GM12878 (cell line): ENCODE measurements at regions not wholly inside any gene's neighbourhood (a gene's known extent, or its start where the extent isn't known, plus 50 kb on each side); places are given as distances from the start of the nearest gene placed in this dataset.

Experiments used
- ATAC-seq: fragments of 200-7000 bp; cut with Tn5 transposase; 3 replicates; pipeline ENCODE4 v1.9.1; 2020; ENCODE audit warnings: mild to moderate bottlenecking, moderate library complexity
- BruUV-seq: library from RNA; stranded (reverse); fragments of 400-500 nt; replicated peaks from 2 replicates; lab custom pipeline; 2021; lab: Mats Ljungman, UMichigan
- CTCF ChIA-PET: fragments of 300-600 bp; sonication (Branson Sonifier 250); formaldehyde crosslinking; extraction: SDS; loops from one replicate; lab custom pipeline; 2021; ENCODE audit warnings: inconsistent platforms; lab: Yijun Ruan, JAX
- POLR2A ChIA-PET: fragments of 350-600 bp; formaldehyde crosslinking; extraction: SDS; loops from one replicate; lab custom pipeline; 2021; ENCODE audit warnings: inconsistent platforms; lab: Charles Lee
- RAD21 ChIA-PET: fragments of 300-600 bp; sonication (Branson Sonifier 250); formaldehyde crosslinking; loops from one replicate; lab custom pipeline; 2023; ENCODE audit warnings: antibody characterized with exemption; ENCODE audit not compliant: unreplicated experiment; lab: Charles Lee
- SMC1A ChIA-PET: fragments of 300-600 bp; sonication (Branson Sonifier 250); formaldehyde crosslinking; loops from one replicate; lab custom pipeline; 2023; ENCODE audit not compliant: unreplicated experiment, uncharacterized antibody; lab: Charles Lee
- DNase-seq: peaks from one replicate; pipeline ENCODE4 v3.0.0-alpha.2; 2011; ENCODE audit warnings: low read depth, low spot score
- FAIRE-seq: peaks from 3 replicates; lab custom pipeline; 2011; peaks lifted over from hg19 to GRCh38; lab: Jason Lieb, UNC
- H2AFZ ChIP-seq: 2 replicates; pipeline ENCODE4 v1.6.0; 2011; ENCODE audit warnings: low read depth, low read length, control low read depth; ENCODE audit not compliant: control insufficient read depth
- H3K27ac ChIP-seq: 2 replicates; pipeline ENCODE4 v1.5.1; 2011; ENCODE audit warnings: control low read depth; ENCODE audit not compliant: control insufficient read depth, insufficient read depth
- H3K27me3 ChIP-seq, 2 experiments: replicated peaks in 1 of 2; 2 replicates each; pipeline versions ENCODE4 v1.6.0 to v1.6.1; 2011; ENCODE audit warnings: low read length in 1 of 2; ENCODE audit not compliant: control insufficient read depth in 2 of 2, insufficient read depth in 2 of 2
- H3K36me3 ChIP-seq, 2 experiments: 2 replicates each; pipeline ENCODE4 v1.5.1; 2011; ENCODE audit warnings: low read length in 1 of 2; ENCODE audit not compliant: control insufficient read depth in 2 of 2, insufficient read depth in 2 of 2
- H3K4me1 ChIP-seq: 2 replicates; pipeline ENCODE4 v1.6.1; 2011; ENCODE audit warnings: mild to moderate bottlenecking, low read length, moderate library complexity, mixed read lengths; ENCODE audit not compliant: control insufficient read depth, insufficient read depth
- H3K4me2 ChIP-seq: 2 replicates; pipeline ENCODE4 v1.6.0; 2011; ENCODE audit warnings: control low read depth; ENCODE audit not compliant: control insufficient read depth, insufficient read depth
- H3K4me3 ChIP-seq: fragments of 200-600 bp; sonication (generic); 2 replicates; pipeline ENCODE4 v1.5.1; 2016
- H3K79me2 ChIP-seq: 2 replicates; pipeline ENCODE4 v1.6.0; 2011; ENCODE audit warnings: low read length; ENCODE audit not compliant: control insufficient read depth, insufficient read depth
- H3K9ac ChIP-seq: 2 replicates; pipeline ENCODE4 v1.8.0; 2011; ENCODE audit warnings: low read length, control low read depth, mixed read lengths; ENCODE audit not compliant: control insufficient read depth, insufficient read depth
- H3K9me3 ChIP-seq: replicated peaks from 3 replicates; pipeline ENCODE4 v1.5.1; 2011; ENCODE audit warnings: mild to moderate bottlenecking, low read length; ENCODE audit not compliant: control insufficient read depth, insufficient read depth
- H4K20me1 ChIP-seq: 2 replicates; pipeline ENCODE4 v1.6.0; 2011; ENCODE audit not compliant: control insufficient read depth, insufficient read depth
- BRCA1 ChIP-seq: IDR thresholded peaks from 2 replicates; pipeline ENCODE4 v1.6.1; 2011; ENCODE audit warnings: low read depth, low read length, improper control_type of control experiment
- E2F4 ChIP-seq: IDR thresholded peaks from 2 replicates; pipeline ENCODE4 v1.6.1; 2012; ENCODE audit warnings: low read depth, low read length, improper control_type of control experiment
- FOXK2 ChIP-seq: fragments of 450-650 bp; IDR thresholded peaks from 2 replicates; pipeline ENCODE4 v1.6.1; 2017; ENCODE audit warnings: mild to moderate bottlenecking, moderate library complexity
- IRF4 ChIP-seq: IDR thresholded peaks from 2 replicates; pipeline ENCODE4 v1.6.1; 2011; ENCODE audit warnings: low read depth, low read length
- POLR2AphosphoS5 ChIP-seq: IDR thresholded peaks from 2 replicates; pipeline ENCODE4 v1.6.1; 2011; ENCODE audit warnings: mild to moderate bottlenecking, low read length, inconsistent platforms
- SMAD1 ChIP-seq: fragments of 450-650 bp; IDR thresholded peaks from 2 replicates; pipeline ENCODE4 v1.6.1; 2018; ENCODE audit warnings: mild to moderate bottlenecking, low read depth; ENCODE audit not compliant: partially characterized antibody
- USF1 ChIP-seq: IDR thresholded peaks from 2 replicates; pipeline ENCODE4 v1.6.1; 2011; ENCODE audit warnings: borderline replicate concordance, low read depth, mild to moderate bottlenecking, moderate library complexity, mixed read lengths, low read length; ENCODE audit not compliant: insufficient read depth; ENCODE audit errors: extremely low read length
- ZBED1 ChIP-seq: IDR thresholded peaks from 2 replicates; pipeline ENCODE4 v1.6.1; 2016; ENCODE audit warnings: borderline replicate concordance
- WGBS: methylation state at CpG from one replicate; pipeline ENCODE4 v1.1.6; 2016; ENCODE audit warnings: low lambda C conversion rate; ENCODE audit not compliant: insufficient replicate concordance, insufficient coverage; ENCODE audit errors: missing lambda C conversion rate; 5-methylcytosine and 5-hydroxymethylcytosine counted together
- in situ Hi-C: fragments of 300-500 bp; cut with MboI; formaldehyde crosslinking; loops from 9 replicates; pipeline ENCODE4 v1.14.3; 2018; ENCODE audit warnings: mixed read lengths
- intact Hi-C: fragments of 100-400 bp; cut with micrococcal nuclease; formaldehyde crosslinking; loops from one replicate; pipeline ENCODE4 v1.14.2; 2022; ENCODE audit not compliant: unreplicated experiment
- TF ChIP-seq, protein P1 (sequence below): fragments of 450-650 bp; formaldehyde crosslinking; IDR thresholded peaks from 2 replicates; pipeline ENCODE4 v1.4.0; 2022; ENCODE audit warnings: mild to moderate bottlenecking, moderate library complexity
- TF ChIP-seq, protein P2 (sequence below): fragments of 450-650 bp; IDR thresholded peaks from 2 replicates; pipeline ENCODE4 v1.6.1; 2016; ENCODE audit warnings: mild to moderate bottlenecking
- TF ChIP-seq, protein P3 (sequence below): fragments of 150-350 bp; IDR thresholded peaks from 2 replicates; pipeline ENCODE4 v1.6.1; 2016; ENCODE audit warnings: low read depth, low read length
- TF ChIP-seq, protein P4 (sequence below): IDR thresholded peaks from 2 replicates; pipeline ENCODE4 v1.6.1; 2011; ENCODE audit warnings: borderline replicate concordance, low read depth, mild to moderate bottlenecking, moderate library complexity, low read length; ENCODE audit not compliant: insufficient read depth, poor library complexity, severe bottlenecking

DNA sequence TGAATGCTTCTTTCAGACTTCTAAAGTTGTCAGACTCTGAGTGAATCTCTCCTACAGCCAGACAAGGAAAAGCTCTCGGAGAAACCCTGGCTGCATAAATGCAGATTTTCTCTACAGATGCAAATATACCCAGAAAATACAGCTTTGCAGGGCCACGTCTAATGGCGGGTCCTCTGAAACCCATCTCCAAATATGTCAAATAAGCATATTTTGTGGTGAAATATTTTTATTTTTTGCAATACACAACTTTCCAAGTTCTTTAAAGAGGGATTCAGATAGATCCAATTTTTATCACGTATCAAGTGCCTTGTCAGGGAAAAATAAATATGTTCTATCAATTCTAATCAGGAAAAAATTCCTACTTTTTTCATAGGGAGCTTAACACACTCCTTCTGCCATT lies 229.4 kb downstream of the SI start:
- WGBS, result 30% methylated on average over 4 of the region's 4 CpGs
- Histone ChIP-seq H4K20me1 (no peaks in the 10 kb centered on the region), H3K36me3 (no peaks in the 10 kb centered on the region), H3K27me3 (no peaks in the 10 kb centered on the region), H3K9ac (no peak overlapping the region), H3K4me3 (no peak overlapping the region), H3K4me2 (no peak overlapping the region), H3K79me2 (no peaks in the 10 kb centered on the region), H3K27ac (no peak overlapping the region), H3K9me3 (no peaks in the 10 kb centered on the region), H3K4me1 (no peaks in the 10 kb centered on the region), H2AFZ (no peak overlapping the region)
- intact Hi-C loops, result no loop called here
- ChIA-PET CTCF (interaction anchor here (1.1 kb wide), 1 partner anchor 9 kb away, joined by 3 read pairs; no protein-coding TSS in a partner anchor), SMC1A (no interaction called here), POLR2A (no interaction called here), RAD21 (no interaction called here)
- TF ChIP-seq POLR2AphosphoS5 (no peak), E2F4 (no peak), IRF4 (no peak), ZBED1 (no peak), FOXK2 (no peak), BRCA1 (no peak), USF1 (no peak), SMAD1 (no peak)
- TF ChIP-seq, protein P1, sequence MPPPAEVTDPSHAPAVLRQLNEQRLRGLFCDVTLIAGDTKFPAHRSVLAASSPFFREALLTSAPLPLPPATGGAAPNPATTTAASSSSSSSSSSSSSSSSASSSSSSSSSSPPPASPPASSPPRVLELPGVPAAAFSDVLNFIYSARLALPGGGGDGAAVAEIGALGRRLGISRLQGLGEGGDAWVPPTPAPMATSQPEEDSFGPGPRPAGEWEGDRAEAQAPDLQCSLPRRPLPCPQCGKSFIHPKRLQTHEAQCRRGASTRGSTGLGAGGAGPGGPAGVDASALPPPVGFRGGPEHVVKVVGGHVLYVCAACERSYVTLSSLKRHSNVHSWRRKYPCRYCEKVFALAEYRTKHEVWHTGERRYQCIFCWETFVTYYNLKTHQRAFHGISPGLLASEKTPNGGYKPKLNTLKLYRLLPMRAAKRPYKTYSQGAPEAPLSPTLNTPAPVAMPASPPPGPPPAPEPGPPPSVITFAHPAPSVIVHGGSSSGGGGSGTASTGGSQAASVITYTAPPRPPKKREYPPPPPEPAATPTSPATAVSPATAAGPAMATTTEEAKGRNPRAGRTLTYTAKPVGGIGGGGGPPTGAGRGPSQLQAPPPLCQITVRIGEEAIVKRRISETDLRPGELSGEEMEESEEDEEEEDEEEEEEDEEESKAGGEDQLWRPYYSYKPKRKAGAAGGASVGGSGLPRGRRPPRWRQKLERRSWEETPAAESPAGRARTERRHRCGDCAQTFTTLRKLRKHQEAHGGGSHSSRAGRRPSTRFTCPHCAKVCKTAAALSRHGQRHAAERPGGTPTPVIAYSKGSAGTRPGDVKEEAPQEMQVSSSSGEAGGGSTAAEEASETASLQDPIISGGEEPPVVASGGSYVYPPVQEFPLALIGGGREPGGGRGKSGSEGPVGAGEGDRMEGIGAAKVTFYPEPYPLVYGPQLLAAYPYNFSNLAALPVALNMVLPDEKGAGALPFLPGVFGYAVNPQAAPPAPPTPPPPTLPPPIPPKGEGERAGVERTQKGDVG (CRISPR knock-in tag), result no peak
- TF ChIP-seq, protein P2, sequence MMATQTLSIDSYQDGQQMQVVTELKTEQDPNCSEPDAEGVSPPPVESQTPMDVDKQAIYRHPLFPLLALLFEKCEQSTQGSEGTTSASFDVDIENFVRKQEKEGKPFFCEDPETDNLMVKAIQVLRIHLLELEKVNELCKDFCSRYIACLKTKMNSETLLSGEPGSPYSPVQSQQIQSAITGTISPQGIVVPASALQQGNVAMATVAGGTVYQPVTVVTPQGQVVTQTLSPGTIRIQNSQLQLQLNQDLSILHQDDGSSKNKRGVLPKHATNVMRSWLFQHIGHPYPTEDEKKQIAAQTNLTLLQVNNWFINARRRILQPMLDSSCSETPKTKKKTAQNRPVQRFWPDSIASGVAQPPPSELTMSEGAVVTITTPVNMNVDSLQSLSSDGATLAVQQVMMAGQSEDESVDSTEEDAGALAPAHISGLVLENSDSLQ, result no peak
- TF ChIP-seq, protein P3, sequence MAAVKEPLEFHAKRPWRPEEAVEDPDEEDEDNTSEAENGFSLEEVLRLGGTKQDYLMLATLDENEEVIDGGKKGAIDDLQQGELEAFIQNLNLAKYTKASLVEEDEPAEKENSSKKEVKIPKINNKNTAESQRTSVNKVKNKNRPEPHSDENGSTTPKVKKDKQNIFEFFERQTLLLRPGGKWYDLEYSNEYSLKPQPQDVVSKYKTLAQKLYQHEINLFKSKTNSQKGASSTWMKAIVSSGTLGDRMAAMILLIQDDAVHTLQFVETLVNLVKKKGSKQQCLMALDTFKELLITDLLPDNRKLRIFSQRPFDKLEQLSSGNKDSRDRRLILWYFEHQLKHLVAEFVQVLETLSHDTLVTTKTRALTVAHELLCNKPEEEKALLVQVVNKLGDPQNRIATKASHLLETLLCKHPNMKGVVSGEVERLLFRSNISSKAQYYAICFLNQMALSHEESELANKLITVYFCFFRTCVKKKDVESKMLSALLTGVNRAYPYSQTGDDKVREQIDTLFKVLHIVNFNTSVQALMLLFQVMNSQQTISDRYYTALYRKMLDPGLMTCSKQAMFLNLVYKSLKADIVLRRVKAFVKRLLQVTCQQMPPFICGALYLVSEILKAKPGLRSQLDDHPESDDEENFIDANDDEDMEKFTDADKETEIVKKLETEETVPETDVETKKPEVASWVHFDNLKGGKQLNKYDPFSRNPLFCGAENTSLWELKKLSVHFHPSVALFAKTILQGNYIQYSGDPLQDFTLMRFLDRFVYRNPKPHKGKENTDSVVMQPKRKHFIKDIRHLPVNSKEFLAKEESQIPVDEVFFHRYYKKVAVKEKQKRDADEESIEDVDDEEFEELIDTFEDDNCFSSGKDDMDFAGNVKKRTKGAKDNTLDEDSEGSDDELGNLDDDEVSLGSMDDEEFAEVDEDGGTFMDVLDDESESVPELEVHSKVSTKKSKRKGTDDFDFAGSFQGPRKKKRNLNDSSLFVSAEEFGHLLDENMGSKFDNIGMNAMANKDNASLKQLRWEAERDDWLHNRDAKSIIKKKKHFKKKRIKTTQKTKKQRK, result no peak
- TF ChIP-seq, protein P4, sequence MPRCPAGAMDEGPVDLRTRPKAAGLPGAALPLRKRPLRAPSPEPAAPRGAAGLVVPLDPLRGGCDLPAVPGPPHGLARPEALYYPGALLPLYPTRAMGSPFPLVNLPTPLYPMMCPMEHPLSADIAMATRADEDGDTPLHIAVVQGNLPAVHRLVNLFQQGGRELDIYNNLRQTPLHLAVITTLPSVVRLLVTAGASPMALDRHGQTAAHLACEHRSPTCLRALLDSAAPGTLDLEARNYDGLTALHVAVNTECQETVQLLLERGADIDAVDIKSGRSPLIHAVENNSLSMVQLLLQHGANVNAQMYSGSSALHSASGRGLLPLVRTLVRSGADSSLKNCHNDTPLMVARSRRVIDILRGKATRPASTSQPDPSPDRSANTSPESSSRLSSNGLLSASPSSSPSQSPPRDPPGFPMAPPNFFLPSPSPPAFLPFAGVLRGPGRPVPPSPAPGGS, result no peak
- BruUV-seq, result no TSS peak
- in situ Hi-C loops, result no loop called here
- FAIRE-seq, result no peak
- no peak for ATAC-seq
- DNase-seq, result no peak
